GM23338 (cell line): ENCODE measurements at regions not wholly inside any gene's neighbourhood (a gene's known extent, or its start where the extent isn't known, plus 50 kb on each side); places are given as distances from the start of the nearest gene placed in this dataset.
"Not testable (repeated sequence)": the region's sequence is repeated elsewhere in the genome, so short reads cannot be mapped to it uniquely, and the experiment has no call there.

ENCODE experiments used
- ATAC-seq: fragments of 200-7000 bp; cut with Tn5 transposase; 3 replicates; pipeline ENCODE4 v1.9.1; 2020
- DNase-seq: peaks from one replicate; pipeline ENCODE4 v3.0.0-alpha.2; 2015; ENCODE audit warnings: low spot score
- H2AFZ ChIP-seq: fragments of 200-600 bp; sonication (generic); 2 replicates; pipeline ENCODE4 v1.8.0; 2016; ENCODE audit warnings: antibody characterized with exemption, mild to moderate bottlenecking, moderate library complexity
- H3F3A ChIP-seq: fragments of 200-600 bp; sonication (generic); replicated peaks from 2 replicates; pipeline ENCODE4 v1.8.0; 2017; ENCODE audit warnings: antibody characterized with exemption, mixed run types, low read depth
- H3K27ac ChIP-seq: fragments of 200-600 bp; sonication (generic); 2 replicates; pipeline ENCODE4 v1.6.1; 2016; ENCODE audit warnings: low read depth
- H3K27me3 ChIP-seq: fragments of 200-600 bp; sonication (generic); 2 replicates; pipeline ENCODE4 v1.8.0; 2016; ENCODE audit warnings: mild to moderate bottlenecking, mixed run types, moderate library complexity; ENCODE audit not compliant: insufficient read depth
- H3K36me3 ChIP-seq: fragments of 200-600 bp; sonication (generic); 2 replicates; pipeline ENCODE4 v1.8.0; 2016; ENCODE audit warnings: mild to moderate bottlenecking; ENCODE audit not compliant: insufficient read depth
- H3K4me1 ChIP-seq: fragments of 200-600 bp; sonication (generic); 2 replicates; pipeline ENCODE4 v1.8.0; 2016; ENCODE audit warnings: mild to moderate bottlenecking, moderate library complexity; ENCODE audit not compliant: insufficient read depth
- H3K4me2 ChIP-seq: fragments of 200-600 bp; sonication (generic); 2 replicates; pipeline ENCODE4 v1.7.1; 2017; ENCODE audit warnings: mixed run types
- H3K4me3 ChIP-seq: fragments of 200-600 bp; sonication (generic); 2 replicates; pipeline ENCODE4 v1.6.1; 2016; ENCODE audit warnings: mixed run types
- H3K79me2 ChIP-seq: fragments of 200-600 bp; sonication (generic); replicated peaks from 2 replicates; pipeline ENCODE4 v1.8.0; 2017; ENCODE audit warnings: mild to moderate bottlenecking; ENCODE audit not compliant: insufficient read depth
- H3K9me2 ChIP-seq: fragments of 200-600 bp; sonication (generic); 2 replicates; pipeline ENCODE4 v1.8.0; 2017; ENCODE audit not compliant: insufficient read depth
- H4K20me1 ChIP-seq: fragments of 200-600 bp; sonication (generic); replicated peaks from 2 replicates; pipeline ENCODE4 v1.8.0; 2017; ENCODE audit warnings: mild to moderate bottlenecking; ENCODE audit not compliant: insufficient read depth
- H3K27ac Mint-ChIP-seq: 2 replicates; pipeline ENCODE4 v1.8.0; 2020; ENCODE audit warnings: inconsistent platforms, mild to moderate bottlenecking, moderate library complexity, mixed read lengths
- H3K27me3 Mint-ChIP-seq: 3 replicates; pipeline ENCODE4 v1.8.0; 2022; ENCODE audit warnings: low read depth, mild to moderate bottlenecking, moderate library complexity, mixed read lengths, inconsistent platforms; ENCODE audit not compliant: insufficient read depth, poor library complexity
- H3K36me3 Mint-ChIP-seq: 3 replicates; pipeline ENCODE4 v1.8.0; 2021; ENCODE audit warnings: low read depth, mild to moderate bottlenecking, inconsistent platforms, moderate library complexity, mixed read lengths
- H3K4me1 Mint-ChIP-seq: 3 replicates; pipeline ENCODE4 v1.8.0; 2020; ENCODE audit warnings: mild to moderate bottlenecking, inconsistent platforms, mixed read lengths
- H3K4me3 Mint-ChIP-seq: 3 replicates; pipeline ENCODE4 v1.8.0; 2021; ENCODE audit warnings: moderate library complexity, mild to moderate bottlenecking, inconsistent platforms, mixed read lengths
- H3K9me3 Mint-ChIP-seq: 3 replicates; pipeline ENCODE4 v1.8.0; 2020; ENCODE audit warnings: moderate library complexity, mild to moderate bottlenecking, inconsistent platforms, mixed read lengths

DNA sequence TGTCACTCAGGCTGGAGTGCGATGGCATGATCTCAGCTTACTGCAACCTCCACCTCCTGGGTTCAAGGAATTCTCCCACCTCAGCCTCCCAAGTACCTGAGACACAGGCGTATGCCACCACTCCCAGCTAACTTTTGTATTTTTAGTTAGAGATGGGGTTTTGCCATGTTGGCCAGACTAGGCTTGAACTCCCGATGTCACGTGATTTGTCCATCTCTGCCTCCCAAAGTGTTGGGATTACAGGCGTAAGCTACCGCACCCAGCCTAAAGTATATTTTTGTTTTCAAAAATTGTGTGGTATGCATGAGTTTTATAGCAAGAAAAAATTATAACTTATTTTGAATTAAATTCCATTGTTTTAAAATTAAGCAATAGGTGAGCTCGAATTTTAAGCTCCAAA is 188.0 kb downstream of the CCT8L2 start:
- not testable (repeated sequence) for ATAC-seq, H3K4me1 Mint-ChIP-seq

DNA sequence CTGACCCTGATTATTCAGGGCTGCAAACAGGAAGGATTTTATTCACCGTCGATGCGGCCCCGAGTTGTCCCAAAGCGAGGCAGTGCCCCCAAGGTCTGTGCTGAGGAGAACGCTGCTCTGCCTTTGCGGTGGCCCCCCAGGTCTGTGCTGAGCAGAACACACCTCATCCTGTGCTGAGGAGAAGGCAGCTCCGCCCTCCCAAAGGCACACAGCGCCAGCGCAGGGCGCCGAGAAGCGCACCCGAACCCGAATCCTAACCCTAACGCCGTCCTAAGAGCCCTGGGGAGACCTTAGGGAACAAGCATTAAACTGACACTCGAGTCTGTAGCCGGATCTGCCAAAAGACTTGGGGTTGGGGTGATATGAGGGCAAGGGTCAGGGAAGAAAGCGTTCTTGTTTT is 188.9 kb downstream of the CCT8L2 start:
- not testable (repeated sequence) for H3K4me1 ChIP-seq, H2AFZ ChIP-seq, H3K4me3 ChIP-seq, H3K36me3 ChIP-seq, H3K27me3 ChIP-seq, H3F3A ChIP-seq, H3K27ac Mint-ChIP-seq, ATAC-seq, DNase-seq, H3K27ac ChIP-seq, H3K4me2 ChIP-seq, H3K4me1 Mint-ChIP-seq, H3K9me2 ChIP-seq, H3K27me3 Mint-ChIP-seq, H3K4me3 Mint-ChIP-seq, H4K20me1 ChIP-seq, H3K79me2 ChIP-seq
- H3K36me3 Mint-ChIP-seq: peaks cover 22% of the 10 kb centered on the region
- H3K9me3 Mint-ChIP-seq: peaks cover 90% of the 10 kb centered on the region

More for the DNA sequence above, 188.0 kb downstream of the CCT8L2 start:
- not testable (repeated sequence) for H3K4me3 Mint-ChIP-seq, H3K36me3 ChIP-seq, H3K4me3 ChIP-seq, H3K27ac ChIP-seq, H3K9me2 ChIP-seq, H4K20me1 ChIP-seq, H2AFZ ChIP-seq, H3K27ac Mint-ChIP-seq, H3K27me3 Mint-ChIP-seq, H3K4me2 ChIP-seq, H3K4me1 ChIP-seq, DNase-seq, H3K27me3 ChIP-seq, H3K79me2 ChIP-seq, H3F3A ChIP-seq
- Mint-ChIP-seq H3K36me3 (peaks cover 21% of the 10 kb centered on the region), H3K9me3 (peaks cover 88% of the 10 kb centered on the region)

DNA sequence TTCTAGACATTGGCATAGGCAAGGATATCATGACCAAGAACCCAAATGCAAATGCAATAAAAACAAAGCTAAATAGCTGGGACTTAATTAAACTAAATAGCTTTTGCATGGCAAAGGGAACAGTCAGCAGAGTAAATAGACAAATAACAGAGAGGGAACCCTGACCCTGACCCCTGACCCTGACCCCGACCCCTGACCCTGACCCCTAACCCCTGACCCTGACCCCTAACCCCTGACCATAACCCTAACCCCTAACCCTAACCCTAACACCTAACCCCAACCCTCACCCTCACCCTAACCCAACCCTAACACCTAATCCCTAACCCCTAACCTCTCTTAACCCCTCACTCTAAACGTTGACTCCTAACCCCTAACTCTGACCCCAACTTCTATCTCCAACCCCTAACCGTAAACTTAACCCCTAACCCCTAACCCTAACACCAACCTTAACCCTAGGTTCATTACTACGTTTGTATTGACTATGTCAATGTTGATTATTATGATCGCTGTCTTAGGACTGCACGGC is 189.7 kb downstream of the CCT8L2 start:
- H3K4me3 Mint-ChIP-seq, H3K4me2 ChIP-seq, H3K4me1 ChIP-seq, H3K4me3 ChIP-seq, H3F3A ChIP-seq, H3K36me3 ChIP-seq, ATAC-seq, H3K27ac ChIP-seq, H3K9me2 ChIP-seq, H3K27me3 Mint-ChIP-seq, H3K4me1 Mint-ChIP-seq, H3K79me2 ChIP-seq, H3K27me3 ChIP-seq, H4K20me1 ChIP-seq, DNase-seq, H3K27ac Mint-ChIP-seq, H2AFZ ChIP-seq: not testable (repeated sequence)
- H3K9me3 Mint-ChIP-seq: peaks cover 92% of the 10 kb centered on the region
- peaks cover 24% of the 10 kb centered on the region for H3K36me3 Mint-ChIP-seq

DNA sequence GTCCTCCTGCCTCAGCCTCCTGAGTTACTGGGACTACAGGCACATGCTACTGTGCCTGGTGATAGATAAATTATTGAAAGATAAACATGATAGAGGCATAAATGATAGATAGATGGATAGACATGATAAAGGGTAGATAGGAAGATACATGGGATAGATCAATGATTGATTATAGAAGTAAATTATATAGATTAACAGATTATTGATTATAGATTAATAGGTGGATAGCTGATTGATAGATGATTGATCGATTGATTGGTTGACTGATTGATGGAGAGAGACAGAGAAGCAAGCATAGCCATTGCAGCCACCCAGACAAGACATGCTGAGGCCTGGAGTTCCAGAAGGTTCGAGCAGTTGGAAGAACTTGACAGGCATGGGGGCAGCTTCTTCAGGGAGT is 199.1 kb downstream of the CCT8L2 start:
- peaks cover 26% of the 10 kb centered on the region for H3K36me3 Mint-ChIP-seq

DNA sequence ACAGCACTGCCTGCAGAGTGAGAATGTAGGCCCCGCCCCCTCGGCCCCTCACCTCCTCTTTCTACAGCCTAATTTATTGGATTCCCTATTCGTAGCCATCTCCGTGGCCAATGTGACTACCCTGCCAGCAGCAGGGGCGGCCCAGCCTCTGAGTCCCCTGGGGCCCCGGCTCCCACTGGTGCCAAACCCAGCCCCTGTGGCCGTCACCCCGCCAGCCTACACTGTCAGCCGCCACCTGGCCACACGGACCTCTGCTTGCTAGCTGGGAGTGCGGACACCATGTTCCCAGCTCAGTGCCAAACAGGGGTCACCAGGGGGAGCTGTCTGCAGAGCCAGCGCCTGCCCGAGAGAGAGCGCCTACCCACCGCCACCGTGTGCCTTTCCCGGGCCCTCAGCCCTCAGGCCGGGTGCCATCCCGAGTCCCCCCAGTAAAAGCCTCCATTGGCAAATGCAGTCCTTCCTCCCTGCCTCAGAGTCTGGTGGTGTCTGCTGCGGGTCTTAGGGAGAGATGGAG is 201.1 kb downstream of the CCT8L2 start:
- not testable (repeated sequence) for H3F3A ChIP-seq, H3K27ac Mint-ChIP-seq

More for the DNA sequence above, 199.1 kb downstream of the CCT8L2 start:
- not testable (repeated sequence) for H3K36me3 ChIP-seq, H3F3A ChIP-seq, H3K4me3 Mint-ChIP-seq, H3K4me3 ChIP-seq, H3K4me2 ChIP-seq, H4K20me1 ChIP-seq, DNase-seq, H3K27me3 ChIP-seq, ATAC-seq, H3K9me2 ChIP-seq, H3K4me1 ChIP-seq, H3K79me2 ChIP-seq, H3K27ac Mint-ChIP-seq, H3K27ac ChIP-seq, H3K4me1 Mint-ChIP-seq, H2AFZ ChIP-seq
- Mint-ChIP-seq H3K27me3 (peaks cover 11% of the 10 kb centered on the region), H3K9me3 (peaks cover 86% of the 10 kb centered on the region)

DNA sequence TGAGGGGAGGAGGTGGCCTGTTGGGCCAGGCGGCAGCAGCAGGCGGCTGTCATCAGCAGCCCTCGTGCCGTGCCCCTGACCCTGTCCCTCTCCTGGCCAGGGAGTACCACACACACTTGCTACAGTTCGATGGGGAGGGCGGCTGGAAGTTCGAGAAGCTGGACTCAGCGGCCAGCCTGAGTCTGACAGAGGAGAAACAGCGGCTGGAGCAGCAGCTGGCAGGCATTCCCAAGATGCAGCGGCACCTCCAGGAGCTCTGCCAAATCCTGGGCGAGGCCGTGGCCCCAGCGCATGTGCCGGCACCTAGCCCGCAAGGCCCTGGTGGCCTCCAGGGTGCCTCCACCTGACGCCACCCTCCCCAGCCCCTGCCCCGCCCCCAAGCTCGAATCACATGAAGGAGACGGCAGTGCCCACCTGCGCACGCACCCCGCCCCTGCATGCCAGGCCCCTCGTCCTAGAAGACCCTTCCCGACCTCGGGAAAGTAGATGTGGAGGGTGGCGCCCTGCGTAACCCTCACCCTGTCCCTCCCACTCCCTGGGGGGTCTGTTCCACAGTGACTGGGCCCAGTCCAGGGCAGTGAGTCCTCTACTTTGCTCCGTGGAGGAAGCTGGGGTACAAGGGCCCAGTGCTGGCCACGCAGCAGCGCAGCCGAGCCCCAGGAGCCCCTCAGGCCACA is 201.9 kb downstream of the CCT8L2 start:
- H3K4me3 Mint-ChIP-seq, H3F3A ChIP-seq, H3K4me1 Mint-ChIP-seq, H3K4me3 ChIP-seq, H3K79me2 ChIP-seq, H3K4me1 ChIP-seq, H3K27me3 ChIP-seq, H3K27ac Mint-ChIP-seq, H4K20me1 ChIP-seq, ATAC-seq, H3K36me3 ChIP-seq, DNase-seq, H3K4me2 ChIP-seq, H3K9me2 ChIP-seq, H3K27ac ChIP-seq, H2AFZ ChIP-seq: not testable (repeated sequence)
- H3K27me3 Mint-ChIP-seq: peaks cover 13% of the 10 kb centered on the region
- H3K36me3 Mint-ChIP-seq: peaks cover 28% of the 10 kb centered on the region
- peaks cover 83% of the 10 kb centered on the region for H3K9me3 Mint-ChIP-seq

More for the DNA sequence above, 201.1 kb downstream of the CCT8L2 start:
- not testable (repeated sequence) for H3K4me3 Mint-ChIP-seq, H2AFZ ChIP-seq, H3K4me1 ChIP-seq, DNase-seq, H3K9me2 ChIP-seq, H3K36me3 ChIP-seq, H3K27me3 ChIP-seq, H3K4me1 Mint-ChIP-seq, H3K4me2 ChIP-seq, H3K27ac ChIP-seq, ATAC-seq, H3K4me3 ChIP-seq, H3K79me2 ChIP-seq, H4K20me1 ChIP-seq
- Mint-ChIP-seq H3K36me3 (peaks cover 23% of the 10 kb centered on the region), H3K27me3 (peaks cover 11% of the 10 kb centered on the region), H3K9me3 (peaks cover 82% of the 10 kb centered on the region)
